ENCODE measurements at regions not wholly inside any gene's neighbourhood (a gene's known extent, or its start where the extent isn't known, plus 50 kb on each side); places are given as distances from the start of the nearest gene placed in this dataset.
"Not testable (repeated sequence)": the region's sequence is repeated elsewhere in the genome, so short reads cannot be mapped to it uniquely, and the experiment has no call there.

DNA sequence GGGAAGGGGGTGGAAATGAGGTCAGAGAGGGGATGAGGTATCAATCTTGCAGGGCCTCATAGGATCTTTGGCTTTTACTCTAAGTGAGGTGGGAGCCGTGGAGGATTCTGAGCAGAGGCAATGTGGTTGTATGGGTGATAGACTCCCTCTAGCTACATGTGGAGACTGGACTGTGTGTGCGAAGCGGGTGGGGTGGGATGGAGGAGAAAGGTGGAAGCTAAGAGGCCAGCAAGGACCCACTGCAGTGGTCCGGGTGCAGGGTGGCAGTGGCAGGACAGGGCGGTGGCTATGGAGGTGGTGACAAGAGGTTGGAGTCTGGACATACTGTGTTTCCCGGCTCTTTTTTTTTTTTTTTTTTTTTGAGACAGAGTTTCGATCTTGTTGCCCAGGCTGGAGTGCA is 62.4 kb upstream of the PTPN1 start:
- TF ChIP-seq, protein P1, sequence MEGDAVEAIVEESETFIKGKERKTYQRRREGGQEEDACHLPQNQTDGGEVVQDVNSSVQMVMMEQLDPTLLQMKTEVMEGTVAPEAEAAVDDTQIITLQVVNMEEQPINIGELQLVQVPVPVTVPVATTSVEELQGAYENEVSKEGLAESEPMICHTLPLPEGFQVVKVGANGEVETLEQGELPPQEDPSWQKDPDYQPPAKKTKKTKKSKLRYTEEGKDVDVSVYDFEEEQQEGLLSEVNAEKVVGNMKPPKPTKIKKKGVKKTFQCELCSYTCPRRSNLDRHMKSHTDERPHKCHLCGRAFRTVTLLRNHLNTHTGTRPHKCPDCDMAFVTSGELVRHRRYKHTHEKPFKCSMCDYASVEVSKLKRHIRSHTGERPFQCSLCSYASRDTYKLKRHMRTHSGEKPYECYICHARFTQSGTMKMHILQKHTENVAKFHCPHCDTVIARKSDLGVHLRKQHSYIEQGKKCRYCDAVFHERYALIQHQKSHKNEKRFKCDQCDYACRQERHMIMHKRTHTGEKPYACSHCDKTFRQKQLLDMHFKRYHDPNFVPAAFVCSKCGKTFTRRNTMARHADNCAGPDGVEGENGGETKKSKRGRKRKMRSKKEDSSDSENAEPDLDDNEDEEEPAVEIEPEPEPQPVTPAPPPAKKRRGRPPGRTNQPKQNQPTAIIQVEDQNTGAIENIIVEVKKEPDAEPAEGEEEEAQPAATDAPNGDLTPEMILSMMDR (IDR thresholded peaks at IDR 0.05; ENCODE audit: insufficient read depth, low read length, poor library complexity, severe bottlenecking), result no peak
- TF ChIP-seq EZH2phosphoT487 (conservative IDR thresholded peaks at IDR 0.05; ENCODE audit: low read length), result no peak
- Histone ChIP-seq H3K9me2 (replicated peaks; ENCODE audit: insufficient read depth, low read length) (no peaks in the 10 kb centered on the region), H3K9ac (ENCODE audit: low read length) (no peak overlapping the region)

DNA sequence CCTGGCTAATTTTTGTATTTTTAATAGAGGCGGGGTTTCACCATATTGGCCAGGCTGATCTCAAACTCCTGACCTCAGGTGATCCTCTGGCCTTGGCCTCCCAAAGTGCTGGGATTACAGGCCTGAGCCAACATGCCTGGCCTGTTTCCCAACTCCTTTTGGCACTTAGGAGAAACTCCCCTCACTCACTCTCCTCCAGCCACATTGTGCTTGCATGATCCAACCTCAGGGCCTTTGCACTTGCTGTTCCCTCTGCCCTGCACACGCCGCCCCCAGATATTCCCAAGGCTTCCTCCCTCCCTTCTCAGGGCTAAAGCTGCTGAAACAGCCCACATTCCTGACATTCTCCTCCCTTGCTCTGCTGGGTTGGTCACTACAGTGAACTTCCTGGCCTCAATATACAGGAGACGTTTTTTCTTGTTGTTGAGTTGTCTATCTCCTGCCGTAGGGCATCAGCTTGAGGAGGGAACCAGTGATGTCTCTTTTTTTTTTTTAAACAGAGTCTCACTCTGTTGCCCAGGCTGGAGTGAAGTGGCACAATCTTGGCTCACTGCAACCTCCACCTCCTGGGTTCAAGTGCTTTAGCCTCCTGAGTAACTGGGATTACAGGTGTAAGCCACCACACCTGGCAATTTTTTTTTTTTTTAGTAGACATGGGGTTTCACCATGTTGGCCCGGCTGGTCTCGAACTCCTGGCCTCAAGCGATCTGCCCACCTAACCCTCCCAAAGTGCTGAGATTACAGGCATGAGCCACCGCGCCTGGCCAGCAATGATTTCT is 61.4 kb upstream of the PTPN1 start:
- not testable (repeated sequence) for H3K9me3 ChIP-seq (ENCODE audit: insufficient read depth, low read length); H3K36me3 ChIP-seq (ENCODE audit: low read length); H3K9ac ChIP-seq (ENCODE audit: low read length); H3K4me3 ChIP-seq (ENCODE audit: insufficient read depth, low read length, poor library complexity, severe bottlenecking); H3K27ac ChIP-seq (ENCODE audit: low read depth, low read length); H2AFZ ChIP-seq (ENCODE audit: low read depth, low read length, severe bottlenecking); H3K9me2 ChIP-seq (replicated peaks; ENCODE audit: insufficient read depth, low read length); H3K4me2 ChIP-seq (ENCODE audit: low read depth, low read length, poor library complexity, severe bottlenecking); H3F3A ChIP-seq (ENCODE audit: insufficient read depth); H3K79me2 ChIP-seq (ENCODE audit: insufficient read depth, low read length); H3K27me3 ChIP-seq (ENCODE audit: low read length); H4K20me1 ChIP-seq (ENCODE audit: low read depth, low read length)

More for the DNA sequence above, 62.4 kb upstream of the PTPN1 start:
- no peaks in the 10 kb centered on the region for H4K20me1 ChIP-seq (ENCODE audit: low read depth, low read length)
- H3K4me2 ChIP-seq (ENCODE audit: low read depth, low read length, poor library complexity, severe bottlenecking), result no peak overlapping the region
- no peaks in the 10 kb centered on the region for H3F3A ChIP-seq (ENCODE audit: insufficient read depth)
- no peak overlapping the region for H3K4me3 ChIP-seq (ENCODE audit: insufficient read depth, low read length, poor library complexity, severe bottlenecking)
- no peaks in the 10 kb centered on the region for H3K36me3 ChIP-seq (ENCODE audit: low read length)
- H3K27me3 ChIP-seq (ENCODE audit: low read length), result no peaks in the 10 kb centered on the region
- no peak overlapping the region for H2AFZ ChIP-seq (ENCODE audit: low read depth, low read length, severe bottlenecking)
- no peaks in the 10 kb centered on the region for H3K9me3 ChIP-seq (ENCODE audit: insufficient read depth, low read length)
- H3K79me2 ChIP-seq (ENCODE audit: insufficient read depth, low read length), result no peaks in the 10 kb centered on the region
- no peak overlapping the region for H3K27ac ChIP-seq (ENCODE audit: low read depth, low read length)

DNA sequence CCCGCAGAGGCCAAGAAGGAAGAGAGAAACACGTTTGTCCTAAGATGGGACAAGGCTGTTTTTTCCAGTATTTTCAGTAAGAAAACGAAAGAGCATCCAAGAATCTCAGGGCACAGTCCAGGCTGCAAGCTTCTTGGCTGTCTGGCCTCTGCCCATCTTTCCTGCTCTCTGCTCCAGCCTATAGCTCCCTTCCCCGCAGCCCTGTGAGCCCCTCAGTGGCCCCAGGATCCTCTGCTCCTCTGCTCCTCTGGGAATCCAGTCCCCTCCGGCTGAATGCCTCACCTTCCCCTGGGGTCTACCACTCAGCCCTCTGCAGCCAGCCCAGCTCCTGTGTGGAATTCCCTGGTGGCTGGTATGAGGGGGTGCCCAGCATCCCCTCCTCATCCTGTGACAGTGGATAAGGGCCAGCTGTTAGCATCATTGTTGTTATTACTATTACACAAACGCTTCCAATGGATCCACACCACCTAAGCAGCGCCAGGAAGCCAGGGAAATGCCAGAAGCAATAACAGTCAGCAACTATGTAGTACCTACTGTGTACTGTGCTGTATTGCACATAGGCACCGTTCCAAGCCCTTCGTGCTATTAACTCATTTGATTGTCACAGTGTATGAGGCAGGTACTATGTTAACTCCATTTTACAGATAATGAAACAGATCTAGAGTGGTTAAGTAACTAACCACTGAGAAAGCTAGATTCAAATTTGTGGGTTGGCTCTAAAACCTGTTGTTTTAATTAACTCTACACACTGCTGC is 60.3 kb upstream of the PTPN1 start:
- no peak overlapping the region for H2AFZ ChIP-seq (ENCODE audit: low read depth, low read length, severe bottlenecking)

More for the DNA sequence above, 60.3 kb upstream of the PTPN1 start:
- H3K27ac ChIP-seq (ENCODE audit: low read depth, low read length), result no peak overlapping the region
- no peaks in the 10 kb centered on the region for H3K9me3 ChIP-seq (ENCODE audit: insufficient read depth, low read length)
- H3K27me3 ChIP-seq (ENCODE audit: low read length), result no peaks in the 10 kb centered on the region
- no peak overlapping the region for H3K4me2 ChIP-seq (ENCODE audit: low read depth, low read length, poor library complexity, severe bottlenecking)
- no peak overlapping the region for H3K4me3 ChIP-seq (ENCODE audit: insufficient read depth, low read length, poor library complexity, severe bottlenecking)
- H4K20me1 ChIP-seq (ENCODE audit: low read depth, low read length), result no peaks in the 10 kb centered on the region
- H3K9me2 ChIP-seq (replicated peaks; ENCODE audit: insufficient read depth, low read length), result no peaks in the 10 kb centered on the region
- no peaks in the 10 kb centered on the region for H3K79me2 ChIP-seq (ENCODE audit: insufficient read depth, low read length)
- TF ChIP-seq, protein P1 (IDR thresholded peaks at IDR 0.05; ENCODE audit: insufficient read depth, low read length, poor library complexity, severe bottlenecking), result no peak
- no peak for TF ChIP-seq EZH2phosphoT487 (conservative IDR thresholded peaks at IDR 0.05; ENCODE audit: low read length)
- no peak overlapping the region for H3K9ac ChIP-seq (ENCODE audit: low read length)
- H3F3A ChIP-seq (ENCODE audit: insufficient read depth), result no peaks in the 10 kb centered on the region
- H3K36me3 ChIP-seq (ENCODE audit: low read length), result no peaks in the 10 kb centered on the region

Measured in SU-DHL-6 (cell line).